ENCODE measurements at regions not wholly inside any gene's neighbourhood (a gene's known extent, or its start where the extent isn't known, plus 50 kb on each side); places are given as distances from the start of the nearest gene placed in this dataset.

GRCh38 chr3:182473191-182473710 is 320.1 kb upstream of the ATP11B start:
- H3K4me1 ChIP-seq (ENCODE audit: insufficient read depth, low read length, severe bottlenecking) = no peaks in the 10 kb centered on the region
- TF ChIP-seq EZH2 (IDR thresholded peaks at IDR 0.05; ENCODE audit: borderline replicate concordance, low read length) (no peak), CTCF (IDR thresholded peaks at IDR 0.05; ENCODE audit: low read length) (no peak)
- no peaks in the 10 kb centered on the region for H3K36me3 ChIP-seq (ENCODE audit: insufficient read depth, low read length)
- no peak overlapping the region for H3K4me3 ChIP-seq (ENCODE audit: low read depth, low read length, poor library complexity, severe bottlenecking)
- no peak overlapping the region for H3K4me2 ChIP-seq (ENCODE audit: low read length)
- no peaks in the 10 kb centered on the region for H3K9me2 ChIP-seq (ENCODE audit: low read depth, low read length)
- H4K20me1 ChIP-seq (ENCODE audit: insufficient read depth, low read length) = no peaks in the 10 kb centered on the region
- no peaks in the 10 kb centered on the region for H3F3A ChIP-seq (ENCODE audit: insufficient read depth, low read length)
- no peaks in the 10 kb centered on the region for H3K9me3 ChIP-seq (ENCODE audit: low read length)
- no peaks in the 10 kb centered on the region for H3K27me3 ChIP-seq (ENCODE audit: insufficient read depth, low read length)
- H2AFZ ChIP-seq (ENCODE audit: low read length) = no peak overlapping the region
- H3K27ac ChIP-seq (ENCODE audit: low read depth, low read length, poor library complexity, severe bottlenecking) = no peak overlapping the region
- H3K9ac ChIP-seq (ENCODE audit: low read length) = no peak overlapping the region
- H3K79me2 ChIP-seq (ENCODE audit: insufficient read depth, low read length) = no peaks in the 10 kb centered on the region

GRCh38 chr3:182478369-182478768 is 314.9 kb upstream of the ATP11B start:
- Histone ChIP-seq H3K27me3 (ENCODE audit: insufficient read depth, low read length) (no peaks in the 10 kb centered on the region), H4K20me1 (ENCODE audit: insufficient read depth, low read length) (no peaks in the 10 kb centered on the region), H3K9me3 (ENCODE audit: low read length) (no peaks in the 10 kb centered on the region), H3K36me3 (ENCODE audit: insufficient read depth, low read length) (no peaks in the 10 kb centered on the region), H3K4me2 (ENCODE audit: low read length) (no peak overlapping the region), H3F3A (ENCODE audit: insufficient read depth, low read length) (no peaks in the 10 kb centered on the region), H3K27ac (ENCODE audit: low read depth, low read length, poor library complexity, severe bottlenecking) (no peak overlapping the region), H3K79me2 (ENCODE audit: insufficient read depth, low read length) (no peaks in the 10 kb centered on the region), H3K4me3 (ENCODE audit: low read depth, low read length, poor library complexity, severe bottlenecking) (no peak overlapping the region), H2AFZ (ENCODE audit: low read length) (no peak overlapping the region), H3K4me1 (ENCODE audit: insufficient read depth, low read length, severe bottlenecking) (no peaks in the 10 kb centered on the region), H3K9me2 (ENCODE audit: low read depth, low read length) (no peaks in the 10 kb centered on the region), H3K9ac (ENCODE audit: low read length) (no peak overlapping the region)
- TF ChIP-seq CTCF (IDR thresholded peaks at IDR 0.05; ENCODE audit: low read length) (no peak), EZH2 (IDR thresholded peaks at IDR 0.05; ENCODE audit: borderline replicate concordance, low read length) (no peak)

- TF ChIP-seq CTCF (IDR thresholded peaks at IDR 0.05; ENCODE audit: low read length) (no peak), EZH2 (IDR thresholded peaks at IDR 0.05; ENCODE audit: borderline replicate concordance, low read length) (no peak)
- Histone ChIP-seq H3K9me2 (ENCODE audit: low read depth, low read length) (no peaks in the 10 kb centered on the region), H3K36me3 (ENCODE audit: insufficient read depth, low read length) (no peaks in the 10 kb centered on the region), H3K27me3 (ENCODE audit: insufficient read depth, low read length) (no peaks in the 10 kb centered on the region), H3K4me1 (ENCODE audit: insufficient read depth, low read length, severe bottlenecking) (no peaks in the 10 kb centered on the region), H3F3A (ENCODE audit: insufficient read depth, low read length) (no peaks in the 10 kb centered on the region), H2AFZ (ENCODE audit: low read length) (no peak overlapping the region), H3K27ac (ENCODE audit: low read depth, low read length, poor library complexity, severe bottlenecking) (no peak overlapping the region), H3K4me2 (ENCODE audit: low read length) (no peak overlapping the region), H3K9me3 (ENCODE audit: low read length) (no peaks in the 10 kb centered on the region), H3K79me2 (ENCODE audit: insufficient read depth, low read length) (no peaks in the 10 kb centered on the region), H4K20me1 (ENCODE audit: insufficient read depth, low read length) (no peaks in the 10 kb centered on the region), H3K9ac (ENCODE audit: low read length) (no peak overlapping the region), H3K4me3 (ENCODE audit: low read depth, low read length, poor library complexity, severe bottlenecking) (no peak overlapping the region)
Measured at GRCh38 chr3:182479419-182480336, 313.6 kb upstream of the ATP11B start.

Data from OCI-LY1 (cell line).